Breast epithelium (tissue), 3 donors: ENCODE measurements at regions not wholly inside any gene's neighbourhood (a gene's known extent, or its start where the extent isn't known, plus 50 kb on each side); places are given as distances from the start of the nearest gene placed in this dataset.

Source experiments
- CTCF ChIP-seq, 3 donors: fragments of 450-650 bp; IDR thresholded peaks; one replicate each; pipeline ENCODE4 v1.5.1; 2016 to 2017; ENCODE audit warnings: antibody characterized with exemption in 3 of 3, mild to moderate bottlenecking in 3 of 3, moderate library complexity in 3 of 3
- POLR2A ChIP-seq: fragments of 450-650 bp; IDR thresholded peaks from one replicate; pipeline ENCODE4 v1.6.1; 2016; ENCODE audit warnings: antibody characterized with exemption, mild to moderate bottlenecking, moderate library complexity

GRCh38 chr2:158045362-158045761 is 56.3 kb upstream of the UPP2 start:
- TF ChIP-seq POLR2A (no peak), CTCF (IDR thresholded peaks at IDR 0.05) (no peak)
